GM23248 (cell line): ENCODE measurements at regions not wholly inside any gene's neighbourhood (a gene's known extent, or its start where the extent isn't known, plus 50 kb on each side); places are given as distances from the start of the nearest gene placed in this dataset.

Source experiments
- EZH2 ChIP-seq: fragments of 200-600 bp; sonication (generic); IDR thresholded peaks from 2 replicates; pipeline ENCODE4 v1.6.1; 2018; ENCODE audit warnings: antibody characterized with exemption, mild to moderate bottlenecking; ENCODE audit not compliant: insufficient read depth, poor library complexity, severe bottlenecking
- EZH2phosphoT487 ChIP-seq: fragments of 200-600 bp; sonication (generic); IDR thresholded peaks from 2 replicates; pipeline ENCODE4 v1.6.1; 2018; ENCODE audit warnings: antibody characterized with exemption, moderate library complexity, mild to moderate bottlenecking, low read depth; ENCODE audit not compliant: insufficient read depth

GRCh38 chr21:14875186-14875585 lies 189.6 kb downstream of the NRIP1 start:
- TF ChIP-seq EZH2phosphoT487: no peak
- no peak for TF ChIP-seq EZH2
